Left lobe of liver (tissue), 2 donors: ENCODE measurements at regions not wholly inside any gene's neighbourhood (a gene's known extent, or its start where the extent isn't known, plus 50 kb on each side); places are given as distances from the start of the nearest gene placed in this dataset.
"Not testable (repeated sequence)": the region's sequence is repeated elsewhere in the genome, so short reads cannot be mapped to it uniquely, and the experiment has no call there.

Experiments
- ATAC-seq: fragments of 200-7000 bp; cut with Tn5 transposase; one replicate; pipeline ENCODE4 v1.9.1; 2020; ENCODE audit warnings: mild to moderate bottlenecking, moderate library complexity
- DNase-seq: peaks from one replicate; pipeline ENCODE4 v3.0.0-alpha.2; 2020; ENCODE audit warnings: low spot score
- donor health status: DM: no; HTN: no; CAD: no; lungs with moderate emphysema.
- donor health status: DM: no; HTN: yes; CAD: no.

- no peak for ATAC-seq
Observed at GRCh38 chr15:98543237-98543636, 105.1 kb upstream of the IGF1R start.

GRCh38 chr15:98546329-98546728, 102.0 kb upstream of the IGF1R start:
- ATAC-seq (no peak), DNase-seq (no peak)

More at GRCh38 chr15:98543237-98543636, 105.1 kb upstream of the IGF1R start:
- no peak for DNase-seq

GRCh38 chr15:98547275-98547674, 101.1 kb upstream of the IGF1R start:
- DNase-seq (no peak), ATAC-seq (no peak)

GRCh38 chr15:98547741-98548138, 100.6 kb upstream of the IGF1R start:
- DNase-seq (no peak), ATAC-seq (no peak)

GRCh38 chr15:98548139-98548971, 100.0 kb upstream of the IGF1R start:
- ATAC-seq (peak; percentile 58), DNase-seq (peak; percentile 52)

GRCh38 chr15:98549003-98549402, 99.3 kb upstream of the IGF1R start:
- no peak for DNase-seq
- no peak for ATAC-seq

GRCh38 chr15:98549741-98550140, 98.6 kb upstream of the IGF1R start:
- no peak for ATAC-seq

GRCh38 chr15:98550363-98550762, 98.0 kb upstream of the IGF1R start:
- not testable (repeated sequence) for DNase-seq, ATAC-seq

More at GRCh38 chr15:98549741-98550140, 98.6 kb upstream of the IGF1R start:
- no peak for DNase-seq

- ATAC-seq (no peak), DNase-seq (no peak)
Observed at GRCh38 chr15:98551936-98552562, 96.3 kb upstream of the IGF1R start.

GRCh38 chr15:98554272-98555172, 93.8 kb upstream of the IGF1R start:
- DNase-seq (no peak), ATAC-seq (no peak)

- DNase-seq = no peak
- no peak for ATAC-seq
Observed at GRCh38 chr15:98555173-98555515, 93.2 kb upstream of the IGF1R start.

GRCh38 chr15:98556321-98556720, 92.0 kb upstream of the IGF1R start:
- ATAC-seq (no peak), DNase-seq (no peak)

- DNase-seq (no peak), ATAC-seq (no peak)
Observed at GRCh38 chr15:98560338-98560737, 88.0 kb upstream of the IGF1R start.

- DNase-seq (no peak), ATAC-seq (no peak)
Observed at GRCh38 chr15:98561169-98561941, 87.0 kb upstream of the IGF1R start.

- DNase-seq = no peak
- no peak for ATAC-seq
Observed at GRCh38 chr15:98562331-98562937, 85.9 kb upstream of the IGF1R start.

GRCh38 chr15:98565566-98565965, 82.8 kb upstream of the IGF1R start:
- no peak for DNase-seq
- ATAC-seq = no peak

- DNase-seq (no peak), ATAC-seq (no peak)
Observed at GRCh38 chr15:98567951-98568350, 80.4 kb upstream of the IGF1R start.

GRCh38 chr15:98568382-98569017, 79.8 kb upstream of the IGF1R start:
- DNase-seq (no peak), ATAC-seq (no peak)

- DNase-seq (no peak), ATAC-seq (no peak)
Observed at GRCh38 chr15:98570119-98570518, 78.2 kb upstream of the IGF1R start.

GRCh38 chr15:98580572-98580971, 67.8 kb upstream of the IGF1R start:
- ATAC-seq (no peak), DNase-seq (no peak)
